Keratinocyte (primary cell): ENCODE measurements at regions not wholly inside any gene's neighbourhood (a gene's known extent, or its start where the extent isn't known, plus 50 kb on each side); places are given as distances from the start of the nearest gene placed in this dataset.

ENCODE experiments used
- DNase-seq: peaks from one replicate; pipeline ENCODE4 v3.0.0-alpha.2; 2011; ENCODE audit warnings: low read depth, missing footprints, low spot score
- FAIRE-seq: peaks from 2 replicates; lab custom pipeline; 2011; peaks lifted over from hg19 to GRCh38; lab: Jason Lieb, UNC
- H2AFZ ChIP-seq: 2 replicates; pipeline ENCODE4 v1.6.0; 2012; ENCODE audit warnings: low read length, control low read depth, inconsistent platforms; ENCODE audit not compliant: control insufficient read depth
- H3K27ac ChIP-seq: 2 replicates; pipeline ENCODE4 v1.5.1; 2011; ENCODE audit warnings: low read length; ENCODE audit not compliant: control insufficient read depth, insufficient read depth
- H3K27me3 ChIP-seq: 3 replicates; pipeline ENCODE4 v1.6.0; 2011; ENCODE audit warnings: low read length; ENCODE audit not compliant: control insufficient read depth, insufficient read depth; ENCODE audit errors: extremely low read depth
- H3K36me3 ChIP-seq, 2 experiments: 2 replicates in 1 of 2; 3 replicates in 1 of 2; pipeline ENCODE4 v1.5.1; 2011; ENCODE audit warnings: low read length in 2 of 2, mild to moderate bottlenecking in 1 of 2; ENCODE audit not compliant: control insufficient read depth in 2 of 2, insufficient read depth in 2 of 2; ENCODE audit errors: extremely low read depth in 1 of 2
- H3K4me1 ChIP-seq: 3 replicates; pipeline ENCODE4 v1.5.1; 2011; ENCODE audit warnings: low read length; ENCODE audit not compliant: control insufficient read depth, insufficient read depth; ENCODE audit errors: extremely low read depth
- H3K4me2 ChIP-seq: 3 replicates; pipeline ENCODE4 v1.6.0; 2011; ENCODE audit warnings: low read depth, low read length; ENCODE audit not compliant: control insufficient read depth, insufficient read depth; ENCODE audit errors: extremely low read depth
- H3K4me3 ChIP-seq, 3 experiments: fragments of 200-600 bp in 1 of 3; sonication (generic) in 1 of 3; 2 replicates in 2 of 3; 3 replicates in 1 of 3; pipeline ENCODE4 v1.5.1; 2011 to 2016; ENCODE audit warnings: low read length in 3 of 3, mild to moderate bottlenecking in 3 of 3, control low read depth in 2 of 3, inconsistent platforms in 1 of 3, low read depth in 1 of 3, mixed read lengths in 1 of 3, mixed run types in 1 of 3, moderate library complexity in 1 of 3; ENCODE audit not compliant: control insufficient read depth in 2 of 3, insufficient read depth in 2 of 3; ENCODE audit errors: extremely low read depth in 1 of 3
- H3K79me2 ChIP-seq: 2 replicates; pipeline ENCODE4 v1.6.0; 2012; ENCODE audit warnings: low read length; ENCODE audit not compliant: control insufficient read depth, insufficient read depth
- H3K9ac ChIP-seq: 3 replicates; pipeline ENCODE4 v1.6.0; 2011; ENCODE audit warnings: low read length; ENCODE audit not compliant: control insufficient read depth, insufficient read depth; ENCODE audit errors: extremely low read depth
- H3K9me1 ChIP-seq: 3 replicates; pipeline ENCODE4 v1.6.0; 2011; ENCODE audit warnings: low read length; ENCODE audit not compliant: control insufficient read depth, insufficient read depth; ENCODE audit errors: extremely low read depth
- H3K9me3 ChIP-seq: 2 replicates; pipeline ENCODE4 v1.5.1; 2012; ENCODE audit warnings: low read depth, low read length; ENCODE audit not compliant: control insufficient read depth
- H4K20me1 ChIP-seq: 3 replicates; pipeline ENCODE4 v1.6.0; 2011; ENCODE audit warnings: low read length; ENCODE audit not compliant: control insufficient read depth, insufficient read depth; ENCODE audit errors: extremely low read depth
- EZH2 ChIP-seq: IDR thresholded peaks from one replicate; pipeline ENCODE4 v1.6.1; 2012; ENCODE audit warnings: inconsistent platforms, mild to moderate bottlenecking, low read length, moderate library complexity
- dilution Hi-C: fragments of 300-500 bp; cut with MboI; formaldehyde crosslinking; loops from one replicate; pipeline ENCODE4 v1.7.0; 2020; ENCODE audit warnings: low sequenced_read_pairs; ENCODE audit not compliant: extremely low pct_ligation_motif_present
- TF ChIP-seq, protein P1 (sequence below), 3 experiments: IDR thresholded peaks in 1 of 3; conservative IDR thresholded peaks in 1 of 3; optimal IDR thresholded peaks in 1 of 3; 2 replicates in 2 of 3; 3 replicates in 1 of 3; pipeline versions ENCODE3 to v1.5.1; 2011; ENCODE audit warnings: low read length in 3 of 3, mild to moderate bottlenecking in 3 of 3, moderate library complexity in 2 of 3, control low read depth in 1 of 3, inconsistent platforms in 1 of 3; ENCODE audit not compliant: insufficient read depth in 2 of 3; ENCODE audit errors: extremely low read depth in 1 of 3

DNA sequence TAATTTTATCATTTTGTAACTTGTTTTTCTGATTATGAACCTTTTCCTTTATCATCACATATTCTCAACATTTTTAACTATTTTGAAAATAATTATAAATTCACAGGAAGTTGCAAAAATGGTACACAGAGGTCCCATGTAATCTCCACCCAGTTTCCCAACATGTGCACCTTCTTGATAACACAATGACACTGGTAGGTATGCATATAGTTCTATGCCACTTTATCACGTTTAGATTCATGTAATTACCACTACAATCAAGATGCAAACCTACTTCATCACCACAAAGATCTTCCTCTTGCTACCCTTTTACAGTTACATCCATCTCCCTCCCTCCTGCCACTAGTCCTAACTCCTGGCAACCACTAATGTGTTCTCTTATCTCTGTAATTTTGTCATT, 413.9 kb downstream of the SHQ1 start:
- no peaks in the 10 kb centered on the region for H3K4me1 ChIP-seq
- TF ChIP-seq EZH2: no peak
- TF ChIP-seq, protein P1, sequence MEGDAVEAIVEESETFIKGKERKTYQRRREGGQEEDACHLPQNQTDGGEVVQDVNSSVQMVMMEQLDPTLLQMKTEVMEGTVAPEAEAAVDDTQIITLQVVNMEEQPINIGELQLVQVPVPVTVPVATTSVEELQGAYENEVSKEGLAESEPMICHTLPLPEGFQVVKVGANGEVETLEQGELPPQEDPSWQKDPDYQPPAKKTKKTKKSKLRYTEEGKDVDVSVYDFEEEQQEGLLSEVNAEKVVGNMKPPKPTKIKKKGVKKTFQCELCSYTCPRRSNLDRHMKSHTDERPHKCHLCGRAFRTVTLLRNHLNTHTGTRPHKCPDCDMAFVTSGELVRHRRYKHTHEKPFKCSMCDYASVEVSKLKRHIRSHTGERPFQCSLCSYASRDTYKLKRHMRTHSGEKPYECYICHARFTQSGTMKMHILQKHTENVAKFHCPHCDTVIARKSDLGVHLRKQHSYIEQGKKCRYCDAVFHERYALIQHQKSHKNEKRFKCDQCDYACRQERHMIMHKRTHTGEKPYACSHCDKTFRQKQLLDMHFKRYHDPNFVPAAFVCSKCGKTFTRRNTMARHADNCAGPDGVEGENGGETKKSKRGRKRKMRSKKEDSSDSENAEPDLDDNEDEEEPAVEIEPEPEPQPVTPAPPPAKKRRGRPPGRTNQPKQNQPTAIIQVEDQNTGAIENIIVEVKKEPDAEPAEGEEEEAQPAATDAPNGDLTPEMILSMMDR (optimal IDR thresholded peaks at IDR 0.05 in 1 of 3, IDR thresholded peaks at IDR 0.05 in 1 of 3, conservative IDR thresholded peaks at IDR 0.05 in 1 of 3; ENCODE audit: extremely low read depth in 1 of 3, insufficient read depth in 2 of 3, low read length in 3 of 3): no peak
- peaks cover 6% of the 10 kb centered on the region for H4K20me1 ChIP-seq
- peaks cover 81% of the 10 kb centered on the region for H3K79me2 ChIP-seq
- no peak overlapping the region for H3K27ac ChIP-seq
- no peaks in the 10 kb centered on the region for H3K27me3 ChIP-seq
- H3K9ac ChIP-seq: no peak overlapping the region
- H3K9me3 ChIP-seq: no peaks in the 10 kb centered on the region
- FAIRE-seq (no peak), DNase-seq (no peak)
- peaks cover 3 to 4% of the 10 kb centered on the region in 2 experiments for H3K36me3 ChIP-seq
- no peak overlapping the region for H3K4me2 ChIP-seq
- no peak overlapping the region for H3K4me3 ChIP-seq
- H2AFZ ChIP-seq: no peak overlapping the region
- H3K9me1 ChIP-seq: no peaks in the 10 kb centered on the region
- dilution Hi-C loops: no loop called here

GRCh38 chr3:72432246-72432645, 416.0 kb downstream of the SHQ1 start:
- Histone ChIP-seq H4K20me1 (peaks cover 6% of the 10 kb centered on the region), H3K27ac (no peak overlapping the region), H3K4me3 (no peak overlapping the region), H3K4me1 (no peaks in the 10 kb centered on the region), H3K9ac (no peak overlapping the region), H3K79me2 (peaks cover 81% of the 10 kb centered on the region), H3K9me1 (no peaks in the 10 kb centered on the region), H3K4me2 (no peak overlapping the region), H2AFZ (no peak overlapping the region), H3K9me3 (no peaks in the 10 kb centered on the region), H3K36me3 (no peaks in the 10 kb centered on the region), H3K27me3 (no peaks in the 10 kb centered on the region)
- dilution Hi-C loops: no loop called here
- FAIRE-seq (no peak), DNase-seq (no peak)
- TF ChIP-seq, protein P1 (optimal IDR thresholded peaks at IDR 0.05 in 1 of 3, IDR thresholded peaks at IDR 0.05 in 1 of 3, conservative IDR thresholded peaks at IDR 0.05 in 1 of 3; ENCODE audit: extremely low read depth in 1 of 3, insufficient read depth in 2 of 3, low read length in 3 of 3): no peak
- no peak for TF ChIP-seq EZH2
